ENCODE measurements at regions not wholly inside any gene's neighbourhood (a gene's known extent, or its start where the extent isn't known, plus 50 kb on each side); places are given as distances from the start of the nearest gene placed in this dataset.

GRCh38 chr6:14365393-14365792 lies 247.8 kb downstream of the CD83 start:
- no peak for DNase-seq (ENCODE audit: low read depth in 4 of 4, low spot score in 1 of 4)

- DNase-seq (ENCODE audit: low read depth in 4 of 4, low spot score in 1 of 4) = no peak
Observed at GRCh38 chr6:14366315-14366714, 248.7 kb downstream of the CD83 start.

- DNase-seq (ENCODE audit: low read depth in 4 of 4, low spot score in 1 of 4) = no peak
Observed at GRCh38 chr6:14366872-14367271, 249.3 kb downstream of the CD83 start.

- no peak for DNase-seq (ENCODE audit: low read depth in 4 of 4, low spot score in 1 of 4)
Observed at GRCh38 chr6:14367296-14367695, 249.7 kb downstream of the CD83 start.

GRCh38 chr6:14369717-14370116 lies 252.1 kb downstream of the CD83 start:
- no peak for DNase-seq (ENCODE audit: low read depth in 4 of 4, low spot score in 1 of 4)

- no peak for DNase-seq (ENCODE audit: low read depth in 4 of 4, low spot score in 1 of 4)
Observed at GRCh38 chr6:14371530-14371929, 254.0 kb downstream of the CD83 start.

GRCh38 chr6:14372734-14373489 lies 255.3 kb downstream of the CD83 start:
- no peak for DNase-seq (ENCODE audit: low read depth in 4 of 4, low spot score in 1 of 4)

GRCh38 chr6:14373648-14374437 lies 256.3 kb downstream of the CD83 start:
- DNase-seq (ENCODE audit: low read depth in 4 of 4, low spot score in 1 of 4) = no peak

- DNase-seq (ENCODE audit: low read depth in 4 of 4, low spot score in 1 of 4) = no peak
Observed at GRCh38 chr6:14375930-14376329, 258.4 kb downstream of the CD83 start.

GRCh38 chr6:14379568-14379967 lies 262.0 kb downstream of the CD83 start:
- DNase-seq (ENCODE audit: low read depth in 4 of 4, low spot score in 1 of 4) = no peak

- DNase-seq (ENCODE audit: low read depth in 4 of 4, low spot score in 1 of 4) = no peak
Observed at GRCh38 chr6:14380086-14380820, 262.7 kb downstream of the CD83 start.

- DNase-seq (ENCODE audit: low read depth in 4 of 4, low spot score in 1 of 4) = no peak
Observed at GRCh38 chr6:14380901-14381828, 263.6 kb downstream of the CD83 start.

- DNase-seq (ENCODE audit: low read depth in 4 of 4, low spot score in 1 of 4) = no peak
Observed at GRCh38 chr6:14381829-14382677, 264.5 kb downstream of the CD83 start.

- no peak for DNase-seq (ENCODE audit: low read depth in 4 of 4, low spot score in 1 of 4)
Observed at GRCh38 chr6:14382678-14383236, 265.2 kb downstream of the CD83 start.

GRCh38 chr6:14383393-14384174 lies 266.0 kb downstream of the CD83 start:
- DNase-seq (ENCODE audit: low read depth in 4 of 4, low spot score in 1 of 4) = no peak

- DNase-seq (ENCODE audit: low read depth in 4 of 4, low spot score in 1 of 4) = no peak
Observed at GRCh38 chr6:14384175-14384949, 266.8 kb downstream of the CD83 start.

- no peak for DNase-seq (ENCODE audit: low read depth in 4 of 4, low spot score in 1 of 4)
Observed at GRCh38 chr6:14386263-14386662, 268.7 kb downstream of the CD83 start.

GRCh38 chr6:14386668-14387067 lies 269.1 kb downstream of the CD83 start:
- DNase-seq (ENCODE audit: low read depth in 4 of 4, low spot score in 1 of 4) = no peak
